ENCODE measurements at regions not wholly inside any gene's neighbourhood (a gene's known extent, or its start where the extent isn't known, plus 50 kb on each side); places are given as distances from the start of the nearest gene placed in this dataset.

DNA sequence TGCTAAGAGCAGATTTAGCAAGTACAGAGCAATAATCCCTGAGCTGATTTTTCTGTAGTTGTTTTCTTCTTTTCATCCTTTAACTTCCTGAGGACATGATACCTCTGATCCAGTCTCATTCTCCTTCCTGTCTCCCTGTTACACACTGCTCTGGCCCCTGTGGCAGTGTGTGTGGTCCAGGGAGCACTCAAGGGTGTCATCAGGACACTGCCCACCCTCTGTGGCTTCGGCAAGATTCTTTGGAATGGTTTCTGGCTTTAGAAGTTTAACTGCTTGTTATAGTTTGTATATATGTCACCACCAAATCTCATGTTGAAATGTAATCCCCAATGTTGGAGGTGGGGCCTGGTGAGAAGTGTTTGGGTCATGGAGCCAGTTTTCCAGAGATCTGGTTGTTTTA, 637.3 kb downstream of the BCOR start:
- no peak overlapping the region for H3K4me3 ChIP-seq (ENCODE audit: low read depth in 1 of 3, low read length in 3 of 3)
- TF ChIP-seq FOXA2 (IDR thresholded peaks at IDR 0.05) (no peak), GABPA (IDR thresholded peaks at IDR 0.05 in 1 of 2, conservative IDR thresholded peaks at IDR 0.05 in 1 of 2) (no peak)
- TF ChIP-seq, protein P1, sequence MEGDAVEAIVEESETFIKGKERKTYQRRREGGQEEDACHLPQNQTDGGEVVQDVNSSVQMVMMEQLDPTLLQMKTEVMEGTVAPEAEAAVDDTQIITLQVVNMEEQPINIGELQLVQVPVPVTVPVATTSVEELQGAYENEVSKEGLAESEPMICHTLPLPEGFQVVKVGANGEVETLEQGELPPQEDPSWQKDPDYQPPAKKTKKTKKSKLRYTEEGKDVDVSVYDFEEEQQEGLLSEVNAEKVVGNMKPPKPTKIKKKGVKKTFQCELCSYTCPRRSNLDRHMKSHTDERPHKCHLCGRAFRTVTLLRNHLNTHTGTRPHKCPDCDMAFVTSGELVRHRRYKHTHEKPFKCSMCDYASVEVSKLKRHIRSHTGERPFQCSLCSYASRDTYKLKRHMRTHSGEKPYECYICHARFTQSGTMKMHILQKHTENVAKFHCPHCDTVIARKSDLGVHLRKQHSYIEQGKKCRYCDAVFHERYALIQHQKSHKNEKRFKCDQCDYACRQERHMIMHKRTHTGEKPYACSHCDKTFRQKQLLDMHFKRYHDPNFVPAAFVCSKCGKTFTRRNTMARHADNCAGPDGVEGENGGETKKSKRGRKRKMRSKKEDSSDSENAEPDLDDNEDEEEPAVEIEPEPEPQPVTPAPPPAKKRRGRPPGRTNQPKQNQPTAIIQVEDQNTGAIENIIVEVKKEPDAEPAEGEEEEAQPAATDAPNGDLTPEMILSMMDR (IDR thresholded peaks at IDR 0.05; ENCODE audit: low read depth, low read length, missing input control), result no peak
- WGBS, result 87% methylated on average over 1 of the region's 1 CpG

DNA sequence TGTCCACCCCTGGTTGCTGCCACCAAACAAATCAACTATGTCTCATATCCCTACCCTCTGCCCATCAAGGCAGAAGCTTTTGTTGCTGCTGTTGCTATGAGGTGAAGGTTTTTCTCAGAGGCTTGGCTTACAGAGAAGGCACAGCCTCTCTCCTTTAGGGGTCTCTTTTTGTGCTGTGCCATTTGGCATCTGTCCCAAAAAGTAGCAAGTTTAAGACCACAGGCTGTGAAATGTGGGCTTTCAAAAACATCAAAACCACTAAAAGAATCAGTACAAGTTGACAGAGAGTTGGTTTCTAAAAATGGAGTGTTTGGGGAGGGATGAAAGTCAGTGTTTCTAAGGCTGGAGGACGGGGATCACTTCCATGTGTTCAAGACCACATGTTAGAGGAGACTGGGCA, 634.9 kb downstream of the BCOR start:
- H3K9me3 ChIP-seq (ENCODE audit: control insufficient read depth in 4 of 4, low read length in 3 of 4), result no peaks in the 10 kb centered on the region
- no peak for DNase-seq (ENCODE audit: low spot score)
- no peak overlapping the region for H3K4me3 ChIP-seq (ENCODE audit: low read depth in 1 of 3, low read length in 3 of 3)
- H3K9ac ChIP-seq (ENCODE audit: low read depth in 1 of 2, low read length in 2 of 2), result no peak overlapping the region
- no peak for TF ChIP-seq SP1 (IDR thresholded peaks at IDR 0.05)
- no peak for TF ChIP-seq RAD21 (IDR thresholded peaks at IDR 0.05)
- TF ChIP-seq, protein P1 (IDR thresholded peaks at IDR 0.05; ENCODE audit: low read depth, low read length, missing input control), result no peak
- TF ChIP-seq, protein P2, sequence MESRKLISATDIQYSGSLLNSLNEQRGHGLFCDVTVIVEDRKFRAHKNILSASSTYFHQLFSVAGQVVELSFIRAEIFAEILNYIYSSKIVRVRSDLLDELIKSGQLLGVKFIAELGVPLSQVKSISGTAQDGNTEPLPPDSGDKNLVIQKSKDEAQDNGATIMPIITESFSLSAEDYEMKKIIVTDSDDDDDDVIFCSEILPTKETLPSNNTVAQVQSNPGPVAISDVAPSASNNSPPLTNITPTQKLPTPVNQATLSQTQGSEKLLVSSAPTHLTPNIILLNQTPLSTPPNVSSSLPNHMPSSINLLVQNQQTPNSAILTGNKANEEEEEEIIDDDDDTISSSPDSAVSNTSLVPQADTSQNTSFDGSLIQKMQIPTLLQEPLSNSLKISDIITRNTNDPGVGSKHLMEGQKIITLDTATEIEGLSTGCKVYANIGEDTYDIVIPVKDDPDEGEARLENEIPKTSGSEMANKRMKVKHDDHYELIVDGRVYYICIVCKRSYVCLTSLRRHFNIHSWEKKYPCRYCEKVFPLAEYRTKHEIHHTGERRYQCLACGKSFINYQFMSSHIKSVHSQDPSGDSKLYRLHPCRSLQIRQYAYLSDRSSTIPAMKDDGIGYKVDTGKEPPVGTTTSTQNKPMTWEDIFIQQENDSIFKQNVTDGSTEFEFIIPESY (IDR thresholded peaks at IDR 0.05), result no peak
- TF ChIP-seq JUND (IDR thresholded peaks at IDR 0.05), result no peak
- no peak for TF ChIP-seq FOXA1 (IDR thresholded peaks at IDR 0.05)
- no peak for TF ChIP-seq HNF4G (IDR thresholded peaks at IDR 0.05)
- TF ChIP-seq FOXA2 (IDR thresholded peaks at IDR 0.05), result no peak
- no peak for TF ChIP-seq NR2F2 (IDR thresholded peaks at IDR 0.05)
- no peak for TF ChIP-seq GABPA (IDR thresholded peaks at IDR 0.05 in 1 of 2, conservative IDR thresholded peaks at IDR 0.05 in 1 of 2)
- TF ChIP-seq, protein P3, sequence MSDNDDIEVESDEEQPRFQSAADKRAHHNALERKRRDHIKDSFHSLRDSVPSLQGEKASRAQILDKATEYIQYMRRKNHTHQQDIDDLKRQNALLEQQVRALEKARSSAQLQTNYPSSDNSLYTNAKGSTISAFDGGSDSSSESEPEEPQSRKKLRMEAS (IDR thresholded peaks at IDR 0.05), result no peak
- no peaks in the 10 kb centered on the region for H3K4me1 ChIP-seq (ENCODE audit: control insufficient read depth in 4 of 4, insufficient read depth in 4 of 4, low read length in 3 of 4)
- WGBS, result 76% methylated on average over 1 of the region's 1 CpG
- no peaks in the 10 kb centered on the region for H3K36me3 ChIP-seq (ENCODE audit: control insufficient read depth in 4 of 4, insufficient read depth in 3 of 4, low read depth in 1 of 4, low read length in 3 of 4)
- H3K27ac ChIP-seq (ENCODE audit: low read depth in 1 of 2, low read length in 2 of 2), result no peak overlapping the region
- H3K27me3 ChIP-seq (ENCODE audit: control insufficient read depth in 4 of 4, insufficient read depth in 4 of 4, low read length in 3 of 4), result no peaks in the 10 kb centered on the region

More for the DNA sequence above, 637.3 kb downstream of the BCOR start:
- DNase-seq (ENCODE audit: low spot score), result no peak
- H3K9ac ChIP-seq (ENCODE audit: low read depth in 1 of 2, low read length in 2 of 2), result no peak overlapping the region
- H3K9me3 ChIP-seq (ENCODE audit: control insufficient read depth in 4 of 4, low read length in 3 of 4), result no peaks in the 10 kb centered on the region
- no peak overlapping the region for H3K27ac ChIP-seq (ENCODE audit: low read depth in 1 of 2, low read length in 2 of 2)
- no peaks in the 10 kb centered on the region for H3K36me3 ChIP-seq (ENCODE audit: control insufficient read depth in 4 of 4, insufficient read depth in 3 of 4, low read depth in 1 of 4, low read length in 3 of 4)
- no peaks in the 10 kb centered on the region for H3K27me3 ChIP-seq (ENCODE audit: control insufficient read depth in 4 of 4, insufficient read depth in 4 of 4, low read length in 3 of 4)
- H3K4me1 ChIP-seq (ENCODE audit: control insufficient read depth in 4 of 4, insufficient read depth in 4 of 4, low read length in 3 of 4), result no peaks in the 10 kb centered on the region

DNA sequence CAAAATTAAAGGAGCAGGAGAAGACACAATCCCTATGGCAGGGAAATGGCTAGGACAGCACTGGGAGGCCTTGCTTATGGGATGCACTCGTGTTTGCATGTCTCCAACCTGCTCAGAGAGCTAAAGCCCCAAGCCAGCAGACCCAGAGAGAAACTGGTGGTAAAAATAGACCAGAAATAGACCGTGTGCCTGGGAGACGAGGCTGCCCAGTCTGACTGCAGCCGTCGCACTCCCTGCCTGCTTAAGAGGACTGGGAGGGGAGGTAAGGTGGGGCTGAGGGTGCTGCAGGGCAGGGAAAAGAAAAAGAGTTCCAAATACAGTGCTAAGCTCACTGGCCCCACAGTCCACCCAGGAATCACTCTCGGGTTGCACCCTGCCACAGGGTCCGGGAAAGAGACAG, 633.5 kb downstream of the BCOR start:
- Histone ChIP-seq H3K4me3 (ENCODE audit: low read depth in 1 of 3, low read length in 3 of 3) (no peak overlapping the region), H3K36me3 (ENCODE audit: control insufficient read depth in 4 of 4, insufficient read depth in 3 of 4, low read depth in 1 of 4, low read length in 3 of 4) (no peaks in the 10 kb centered on the region), H3K9ac (ENCODE audit: low read depth in 1 of 2, low read length in 2 of 2) (no peak overlapping the region), H3K27ac (ENCODE audit: low read depth in 1 of 2, low read length in 2 of 2) (no peak overlapping the region), H3K27me3 (ENCODE audit: control insufficient read depth in 4 of 4, insufficient read depth in 4 of 4, low read length in 3 of 4) (no peaks in the 10 kb centered on the region), H3K4me1 (ENCODE audit: control insufficient read depth in 4 of 4, insufficient read depth in 4 of 4, low read length in 3 of 4) (no peaks in the 10 kb centered on the region), H3K9me3 (ENCODE audit: control insufficient read depth in 4 of 4, low read length in 3 of 4) (no peaks in the 10 kb centered on the region)
- no peak for DNase-seq (ENCODE audit: low spot score)
- WGBS, result 83% methylated on average over 7 of the region's 7 CpGs
- no peak for TF ChIP-seq EGR1 (IDR thresholded peaks at IDR 0.05; ENCODE audit: low read depth in 2 of 2)
- TF ChIP-seq, protein P4, sequence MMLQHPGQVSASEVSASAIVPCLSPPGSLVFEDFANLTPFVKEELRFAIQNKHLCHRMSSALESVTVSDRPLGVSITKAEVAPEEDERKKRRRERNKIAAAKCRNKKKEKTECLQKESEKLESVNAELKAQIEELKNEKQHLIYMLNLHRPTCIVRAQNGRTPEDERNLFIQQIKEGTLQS (IDR thresholded peaks at IDR 0.05), result no peak
- TF ChIP-seq NR2F2 (IDR thresholded peaks at IDR 0.05), result no peak
- TF ChIP-seq YY1 (IDR thresholded peaks at IDR 0.05), result no peak
- no peak for TF ChIP-seq RAD21 (IDR thresholded peaks at IDR 0.05)
- TF ChIP-seq FOXA1 (IDR thresholded peaks at IDR 0.05), result no peak
- TF ChIP-seq, protein P5, sequence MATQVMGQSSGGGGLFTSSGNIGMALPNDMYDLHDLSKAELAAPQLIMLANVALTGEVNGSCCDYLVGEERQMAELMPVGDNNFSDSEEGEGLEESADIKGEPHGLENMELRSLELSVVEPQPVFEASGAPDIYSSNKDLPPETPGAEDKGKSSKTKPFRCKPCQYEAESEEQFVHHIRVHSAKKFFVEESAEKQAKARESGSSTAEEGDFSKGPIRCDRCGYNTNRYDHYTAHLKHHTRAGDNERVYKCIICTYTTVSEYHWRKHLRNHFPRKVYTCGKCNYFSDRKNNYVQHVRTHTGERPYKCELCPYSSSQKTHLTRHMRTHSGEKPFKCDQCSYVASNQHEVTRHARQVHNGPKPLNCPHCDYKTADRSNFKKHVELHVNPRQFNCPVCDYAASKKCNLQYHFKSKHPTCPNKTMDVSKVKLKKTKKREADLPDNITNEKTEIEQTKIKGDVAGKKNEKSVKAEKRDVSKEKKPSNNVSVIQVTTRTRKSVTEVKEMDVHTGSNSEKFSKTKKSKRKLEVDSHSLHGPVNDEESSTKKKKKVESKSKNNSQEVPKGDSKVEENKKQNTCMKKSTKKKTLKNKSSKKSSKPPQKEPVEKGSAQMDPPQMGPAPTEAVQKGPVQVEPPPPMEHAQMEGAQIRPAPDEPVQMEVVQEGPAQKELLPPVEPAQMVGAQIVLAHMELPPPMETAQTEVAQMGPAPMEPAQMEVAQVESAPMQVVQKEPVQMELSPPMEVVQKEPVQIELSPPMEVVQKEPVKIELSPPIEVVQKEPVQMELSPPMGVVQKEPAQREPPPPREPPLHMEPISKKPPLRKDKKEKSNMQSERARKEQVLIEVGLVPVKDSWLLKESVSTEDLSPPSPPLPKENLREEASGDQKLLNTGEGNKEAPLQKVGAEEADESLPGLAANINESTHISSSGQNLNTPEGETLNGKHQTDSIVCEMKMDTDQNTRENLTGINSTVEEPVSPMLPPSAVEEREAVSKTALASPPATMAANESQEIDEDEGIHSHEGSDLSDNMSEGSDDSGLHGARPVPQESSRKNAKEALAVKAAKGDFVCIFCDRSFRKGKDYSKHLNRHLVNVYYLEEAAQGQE (IDR thresholded peaks at IDR 0.05), result no peak
- no peak for TF ChIP-seq FOXA2 (IDR thresholded peaks at IDR 0.05)
- no peak for TF ChIP-seq HNF4G (IDR thresholded peaks at IDR 0.05)
- TF ChIP-seq TAF1 (conservative IDR thresholded peaks at IDR 0.05), result no peak
- TF ChIP-seq SP1 (IDR thresholded peaks at IDR 0.05), result no peak
- TF ChIP-seq RXRA (IDR thresholded peaks at IDR 0.05), result no peak
- no peak for TF ChIP-seq GABPA (IDR thresholded peaks at IDR 0.05 in 1 of 2, conservative IDR thresholded peaks at IDR 0.05 in 1 of 2)
